ENCODE measurements at regions not wholly inside any gene's neighbourhood (a gene's known extent, or its start where the extent isn't known, plus 50 kb on each side); places are given as distances from the start of the nearest gene placed in this dataset.
"Not testable (repeated sequence)": the region's sequence is repeated elsewhere in the genome, so short reads cannot be mapped to it uniquely, and the experiment has no call there.

DNA sequence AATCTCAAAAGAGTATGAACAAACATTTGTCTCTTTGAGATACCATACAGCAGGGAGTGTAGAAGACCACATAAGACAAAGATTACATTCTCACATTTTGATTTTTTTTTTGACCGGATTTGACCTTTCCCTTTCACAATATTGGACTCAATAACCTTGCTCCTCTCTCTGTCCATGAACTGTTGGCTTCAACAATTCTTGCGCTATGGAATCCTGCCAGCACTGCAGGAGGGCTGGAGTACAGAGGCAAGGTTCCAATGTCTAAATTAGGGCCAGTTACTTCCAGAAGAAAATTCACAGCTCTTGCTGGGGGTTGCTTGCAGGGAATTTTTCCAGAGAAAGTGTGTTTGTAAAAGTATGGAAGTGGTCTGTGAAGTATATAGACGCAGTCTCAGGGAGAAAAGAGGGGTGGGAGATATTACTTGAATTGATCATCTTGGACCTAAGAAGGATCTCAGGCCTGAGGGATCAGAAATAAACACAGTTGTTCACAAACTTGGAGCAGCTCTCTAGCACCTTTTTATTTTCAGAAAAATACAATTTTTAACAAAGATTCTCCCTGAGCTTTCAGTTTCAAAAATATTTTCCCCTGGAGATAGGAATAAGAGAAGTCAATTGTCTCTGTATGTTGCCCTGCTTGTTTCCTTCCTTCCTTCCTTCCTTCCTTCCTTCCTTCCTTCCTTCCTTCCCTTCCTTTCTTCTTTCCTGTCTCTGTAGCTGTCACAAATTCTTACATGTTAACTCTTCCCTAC is 765.9 kb downstream of the BCKDHB start:
- DNase-seq = no peak

DNA sequence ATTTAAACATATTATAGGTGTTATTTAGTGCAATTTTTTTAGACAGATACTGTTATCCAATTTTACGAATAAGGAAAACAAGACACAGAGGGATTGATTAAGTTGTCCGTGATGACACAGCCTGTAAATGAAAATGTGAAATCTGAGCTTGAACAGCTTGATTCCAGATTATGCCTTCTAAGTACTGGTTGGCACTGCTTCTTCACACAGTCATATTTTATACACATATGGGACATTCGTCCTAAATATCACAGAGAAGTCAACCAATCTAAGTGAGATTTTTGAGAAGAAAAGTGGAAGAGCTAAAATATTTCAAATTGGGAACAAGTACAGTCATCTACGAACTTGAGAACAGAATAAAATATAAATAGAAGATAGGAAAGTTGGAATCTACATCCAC is 756.3 kb downstream of the BCKDHB start:
- DNase-seq = no peak

DNA sequence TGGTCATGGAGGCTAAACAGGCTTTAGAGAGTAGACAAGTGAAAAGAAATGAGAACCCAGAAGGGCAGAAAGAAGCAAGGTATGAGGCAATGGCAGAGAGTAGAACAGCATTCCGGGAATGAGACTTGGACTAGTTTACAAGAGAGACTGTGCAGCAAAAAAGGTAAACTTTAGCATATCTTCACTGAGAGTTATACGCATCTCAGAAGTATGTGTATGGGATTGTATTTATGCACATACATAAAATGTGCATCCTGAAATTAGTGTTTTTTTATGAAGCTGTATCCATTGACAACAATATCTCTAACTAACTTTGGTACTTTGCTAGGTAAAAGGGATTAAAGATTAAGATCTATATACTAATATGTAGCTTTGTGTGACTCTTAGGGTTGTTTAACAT is 753.6 kb downstream of the BCKDHB start:
- DNase-seq = no peak

DNA sequence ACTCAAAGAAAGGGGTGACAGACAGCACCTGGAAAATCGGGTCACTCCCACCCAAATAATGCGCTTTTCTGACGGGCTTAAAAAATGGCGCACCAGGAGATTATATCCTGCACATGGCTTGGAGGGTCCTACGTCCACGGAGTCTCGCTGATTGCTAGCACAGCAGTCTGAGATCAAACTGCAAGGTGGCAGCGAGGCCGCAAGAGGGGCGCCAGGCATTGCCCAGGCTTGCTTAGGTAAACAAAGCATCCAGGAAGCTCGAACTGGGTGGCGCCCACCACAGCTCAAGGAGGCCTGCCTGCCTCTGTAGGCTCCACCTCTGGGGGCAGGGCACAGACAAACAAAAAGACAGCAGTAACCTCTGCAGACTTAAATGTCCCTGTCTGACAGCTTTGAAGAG is 741.5 kb downstream of the BCKDHB start:
- DNase-seq = not testable (repeated sequence)

DNA sequence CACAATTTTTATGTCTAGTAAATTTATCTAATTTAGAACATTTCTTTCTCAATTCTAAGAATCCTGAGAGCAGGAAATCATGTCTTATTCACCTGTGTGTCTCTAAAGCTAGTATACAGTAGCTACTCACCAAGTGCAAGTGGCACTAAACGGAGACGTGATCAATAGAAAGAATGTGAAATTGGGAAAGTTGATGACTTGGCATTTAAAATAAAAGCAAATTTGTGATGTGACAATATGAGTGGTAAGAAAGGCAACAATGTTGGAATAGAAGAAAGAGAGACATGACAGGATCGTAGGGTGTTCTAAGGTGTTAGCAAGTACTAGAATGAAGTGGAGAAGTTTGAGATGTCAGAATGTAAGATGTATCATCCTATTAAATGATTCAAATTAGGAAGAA is 725.9 kb downstream of the BCKDHB start:
- no peak for DNase-seq

DNA sequence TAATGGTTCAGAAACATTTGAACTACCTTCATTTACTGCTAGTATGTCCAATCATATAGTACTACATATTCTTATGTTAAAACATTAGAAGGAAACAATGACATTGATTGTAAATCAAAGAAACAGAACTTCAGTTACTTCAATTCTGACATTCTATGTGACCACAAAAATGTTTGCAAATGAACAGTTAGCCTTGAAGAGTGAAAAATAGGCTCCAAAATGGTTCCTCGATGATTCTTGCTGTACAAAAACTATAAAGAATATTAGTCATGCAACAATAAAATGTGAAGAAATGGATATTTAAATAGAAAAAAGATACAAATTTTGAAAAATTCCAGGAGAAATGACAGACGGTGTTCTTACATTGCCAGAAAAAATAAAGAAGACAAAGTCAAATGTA is 686.9 kb downstream of the BCKDHB start:
- no peak for DNase-seq

DNA sequence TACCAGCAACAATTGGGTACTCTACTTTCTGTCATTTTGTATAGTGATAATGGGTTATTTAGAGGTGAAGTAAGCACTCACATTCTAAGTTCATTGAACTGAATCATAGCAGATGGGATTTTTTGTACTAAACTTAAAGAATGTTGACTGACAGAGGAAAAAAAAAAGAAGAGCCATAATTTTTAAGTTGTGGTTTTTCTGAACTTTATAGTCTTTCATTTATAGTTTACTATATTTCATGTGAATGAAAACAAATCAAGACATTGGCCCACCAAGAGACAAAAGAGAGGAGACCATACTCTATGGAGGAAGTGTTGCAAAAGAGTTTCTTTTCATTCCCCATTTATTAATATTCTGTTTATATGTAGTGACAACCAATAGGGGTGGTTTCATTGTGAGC is 685.7 kb downstream of the BCKDHB start:
- DNase-seq = no peak

DNA sequence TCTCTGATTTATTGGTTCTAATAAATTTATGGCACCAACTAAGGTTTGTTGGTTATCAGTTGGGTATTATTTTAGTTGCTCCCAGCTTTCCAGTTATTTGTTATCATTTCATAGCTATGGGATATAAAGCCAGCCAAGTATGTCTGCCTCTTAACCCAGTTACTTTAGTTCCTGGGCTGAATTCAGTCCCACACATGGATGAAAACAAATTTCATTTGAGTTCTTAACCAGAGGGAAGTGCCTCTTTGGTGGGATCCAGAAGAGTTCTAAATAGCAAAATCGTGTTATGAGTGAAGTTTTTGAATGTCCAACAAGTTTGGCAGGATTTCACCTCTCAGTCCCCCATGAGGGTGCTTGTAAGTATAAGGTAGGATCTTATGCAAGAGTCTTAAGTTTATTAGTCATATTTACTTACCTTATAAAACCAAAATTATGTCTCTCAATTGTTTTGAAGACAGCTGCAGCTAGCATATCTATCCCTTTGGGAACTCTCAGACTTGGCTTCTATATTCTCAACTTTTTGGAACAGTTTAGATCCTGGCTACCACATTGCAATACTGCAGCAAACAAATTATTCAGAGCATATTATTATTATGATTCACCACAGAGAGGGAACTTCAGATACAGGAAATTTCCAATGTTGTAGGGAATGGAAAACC is 683.6 kb downstream of the BCKDHB start:
- DNase-seq = no peak

DNA sequence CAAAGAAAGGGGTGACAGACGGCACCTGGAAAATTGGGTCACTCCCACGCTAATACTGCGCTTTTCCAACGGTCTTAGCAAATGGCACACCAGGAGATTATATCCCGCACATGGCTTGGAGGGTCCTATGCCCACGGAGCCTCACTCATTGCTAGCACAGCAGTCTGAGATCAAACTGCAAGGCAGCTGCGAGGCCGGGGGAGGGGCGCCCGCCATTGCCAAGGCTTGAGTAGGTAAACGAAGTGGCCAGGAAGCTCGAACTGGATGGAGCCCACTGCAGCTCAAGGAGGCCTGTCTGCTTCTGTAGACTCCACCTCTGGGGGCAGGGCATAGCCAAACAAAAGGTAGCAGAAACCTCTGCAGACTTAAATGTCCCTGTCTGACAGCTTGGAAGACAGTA is 676.8 kb downstream of the BCKDHB start:
- DNase-seq = not testable (repeated sequence)

DNA sequence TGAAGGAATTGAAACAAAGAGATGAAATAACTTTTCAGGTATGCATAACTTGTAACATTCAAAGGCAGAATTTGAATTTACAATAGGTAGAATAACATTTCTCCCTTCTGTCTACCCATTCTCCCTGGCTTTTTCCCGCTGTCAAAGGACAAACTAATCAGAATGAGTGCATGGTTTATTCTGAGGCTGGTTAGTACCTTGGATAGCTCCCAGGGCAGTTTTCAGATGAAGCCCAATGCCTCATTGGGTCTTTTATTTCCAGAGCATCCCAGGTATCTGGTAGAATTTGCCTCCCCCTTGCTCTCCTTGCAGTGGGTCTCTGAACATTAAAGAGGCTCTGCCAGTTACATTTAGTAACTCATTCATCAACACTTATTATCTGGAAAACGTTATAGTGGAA is 665.5 kb downstream of the BCKDHB start:
- no peak for DNase-seq

DNA sequence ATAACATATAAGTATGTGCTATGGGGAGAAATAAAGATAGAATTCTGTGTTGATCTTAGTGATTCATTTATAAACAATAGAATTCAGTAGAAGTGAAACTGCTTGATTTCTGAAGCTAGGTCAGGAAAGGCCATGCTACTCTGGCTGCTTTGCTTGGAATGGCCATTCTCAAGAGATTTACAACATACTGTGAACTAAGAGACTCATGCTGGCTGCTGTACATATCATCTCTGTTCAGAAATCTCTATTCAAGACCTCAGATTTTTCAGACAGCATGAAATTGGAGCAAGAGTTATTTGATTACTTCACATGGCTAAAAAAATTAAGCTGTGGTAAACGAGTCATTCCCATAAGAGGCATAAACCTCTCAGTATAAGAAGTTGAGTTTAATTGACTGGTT is 662.6 kb downstream of the BCKDHB start:
- no peak for DNase-seq

DNA sequence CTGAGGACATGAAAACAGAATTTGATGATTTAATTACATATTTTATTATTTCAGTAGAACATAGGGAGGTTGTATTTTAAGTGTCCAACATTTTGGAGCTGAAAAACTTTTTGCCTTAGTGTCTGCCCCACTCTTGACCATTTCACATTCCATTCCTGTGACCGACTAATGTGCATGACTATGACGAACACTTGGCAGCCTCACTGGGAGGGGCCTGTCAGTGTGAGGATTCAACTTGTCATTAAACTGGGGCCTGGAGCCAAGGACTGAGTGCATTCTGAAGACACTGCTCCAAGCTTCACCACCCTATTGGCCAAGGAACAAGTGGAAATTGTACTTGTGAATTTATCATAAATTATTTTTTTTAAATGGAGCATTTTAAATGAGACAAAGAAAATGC is 661.3 kb downstream of the BCKDHB start:
- DNase-seq = no peak

DNA sequence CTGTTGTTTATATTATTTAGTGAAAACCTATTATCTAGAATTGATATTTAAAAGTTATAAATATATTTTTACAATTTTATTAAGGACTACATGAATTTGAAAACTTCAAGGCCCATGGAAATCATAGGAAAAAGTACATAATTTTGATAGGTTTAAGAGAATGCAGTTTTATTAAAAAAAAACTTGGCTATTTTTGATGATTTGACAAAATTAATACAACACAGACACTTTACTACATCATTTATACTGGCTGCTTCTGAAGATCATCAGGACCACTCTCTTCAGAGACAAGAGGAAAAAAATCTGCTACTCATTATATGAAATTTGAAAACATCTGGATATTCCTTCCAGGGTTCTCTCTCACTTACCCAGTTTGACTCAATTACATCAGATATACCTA is 637.7 kb downstream of the BCKDHB start:
- no peak for DNase-seq

DNA sequence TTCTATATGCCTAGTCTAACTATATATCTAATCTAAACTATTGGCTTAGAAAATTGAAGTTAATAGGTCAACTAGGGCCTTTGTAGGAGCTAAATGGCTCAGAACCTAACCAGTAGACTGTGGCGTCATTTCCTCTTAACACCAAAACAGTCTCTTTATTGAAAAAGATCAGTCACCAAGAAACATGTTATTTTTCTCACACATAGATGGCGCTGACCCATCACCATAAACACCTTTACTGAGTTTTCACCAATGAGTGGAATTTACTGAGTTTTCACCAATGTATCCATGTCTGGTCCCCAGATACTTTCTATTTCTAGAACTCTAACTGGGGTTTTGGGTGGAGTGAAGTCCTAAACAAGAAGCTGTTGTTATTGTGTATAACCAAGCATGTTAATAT is 636.0 kb downstream of the BCKDHB start:
- DNase-seq = no peak

DNA sequence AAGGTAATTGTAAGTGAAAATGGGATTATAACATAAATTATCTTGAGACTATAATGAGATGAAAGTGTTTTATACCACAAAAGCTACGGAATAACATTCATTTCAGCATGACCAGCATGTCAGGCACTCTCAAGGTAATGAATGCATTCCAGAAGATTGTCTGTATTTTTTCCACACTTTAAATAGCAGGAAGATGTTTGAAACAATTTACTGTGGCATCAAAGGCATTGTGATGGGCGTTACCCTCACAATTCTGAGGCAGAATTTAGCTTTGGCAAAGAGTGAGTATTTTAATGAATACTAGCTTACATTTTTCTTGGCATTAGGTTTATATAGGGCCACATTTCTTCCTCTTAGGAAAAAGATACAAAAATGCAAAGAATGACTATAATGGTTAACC is 627.2 kb downstream of the BCKDHB start:
- DNase-seq = no peak

DNA sequence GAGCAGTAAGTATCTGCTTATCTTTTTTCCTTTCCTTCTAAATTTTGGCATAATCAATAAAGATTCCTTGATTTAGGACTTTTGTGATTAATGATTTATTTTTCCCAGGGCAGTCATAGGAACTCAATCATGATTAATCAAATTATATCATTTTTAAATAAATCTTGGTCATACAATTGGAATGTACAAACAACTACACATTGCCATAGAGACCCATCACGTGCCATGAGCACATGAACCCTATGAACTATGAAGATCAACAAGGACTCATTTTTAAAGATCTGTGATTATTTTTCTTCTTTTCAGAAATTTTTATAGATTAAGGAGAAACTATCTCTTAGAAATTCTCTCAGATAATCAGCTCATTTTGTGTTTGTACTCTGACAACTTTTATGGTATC is 622.4 kb downstream of the BCKDHB start:
- DNase-seq = no peak

DNA sequence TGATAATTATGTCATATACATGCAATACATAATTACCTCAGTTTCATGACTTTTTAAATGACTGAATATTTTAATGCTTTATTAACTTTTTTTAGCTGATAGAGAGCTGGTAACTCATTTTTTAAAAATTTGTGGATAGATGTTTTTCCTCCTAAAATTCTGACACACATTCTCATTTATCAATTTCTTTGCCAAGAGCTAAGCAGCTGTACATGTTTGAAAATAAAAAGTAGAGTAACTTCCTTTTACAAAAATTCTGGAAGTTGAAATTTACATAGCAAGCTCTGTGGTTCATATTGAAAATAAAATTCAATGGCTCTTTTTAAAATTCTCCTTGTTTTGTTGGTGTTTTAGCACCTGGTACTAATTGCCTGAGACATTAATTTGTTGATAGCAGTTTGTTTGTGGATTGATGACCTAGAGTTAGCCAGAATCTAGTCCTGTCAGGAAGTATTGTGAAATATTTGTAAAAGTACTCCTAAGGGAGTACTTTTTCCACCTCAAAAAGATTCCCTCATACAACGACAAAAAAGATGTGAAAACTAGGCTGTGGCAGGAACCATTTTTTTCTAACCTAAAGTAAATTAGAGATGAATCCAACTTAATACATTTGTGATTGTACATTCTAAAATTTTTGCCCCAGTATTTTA is 621.8 kb downstream of the BCKDHB start:
- no peak for DNase-seq

DNA sequence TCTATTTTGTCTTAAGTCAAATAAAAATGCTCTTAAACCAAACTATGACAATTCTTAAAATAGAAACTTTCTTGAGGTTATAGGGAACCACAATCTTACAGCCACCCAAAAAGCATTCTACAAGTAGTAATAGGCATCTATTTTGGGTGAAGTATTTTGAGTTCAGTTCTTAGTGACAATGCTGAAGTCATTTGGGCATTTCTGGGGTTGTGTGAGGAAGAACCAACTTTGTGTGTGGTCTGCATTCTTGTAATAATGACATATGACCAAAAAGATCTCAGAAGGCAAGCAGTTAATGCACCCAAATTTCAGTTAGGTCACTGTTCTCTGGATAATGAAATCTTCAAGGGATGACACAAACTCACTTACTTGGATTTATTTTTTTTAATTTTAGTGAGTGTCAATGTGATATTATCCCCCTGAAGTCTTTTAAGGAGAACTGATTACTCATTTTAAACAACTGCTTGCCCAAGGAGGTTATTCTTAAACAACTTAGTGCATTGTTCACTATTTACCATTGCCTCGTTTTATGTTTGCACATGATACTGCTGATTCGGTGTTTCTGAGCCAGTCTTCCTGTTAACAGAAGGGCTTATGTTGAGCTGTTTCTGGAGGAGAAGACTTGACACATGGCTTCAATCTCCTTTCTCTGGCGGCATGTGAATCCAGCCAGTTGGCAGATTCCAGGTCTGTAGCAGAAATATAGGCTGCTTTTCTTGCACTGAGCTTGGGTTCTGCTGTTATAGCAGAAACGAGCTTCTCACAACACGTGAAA is 618.9 kb downstream of the BCKDHB start:
- no peak for DNase-seq

DNA sequence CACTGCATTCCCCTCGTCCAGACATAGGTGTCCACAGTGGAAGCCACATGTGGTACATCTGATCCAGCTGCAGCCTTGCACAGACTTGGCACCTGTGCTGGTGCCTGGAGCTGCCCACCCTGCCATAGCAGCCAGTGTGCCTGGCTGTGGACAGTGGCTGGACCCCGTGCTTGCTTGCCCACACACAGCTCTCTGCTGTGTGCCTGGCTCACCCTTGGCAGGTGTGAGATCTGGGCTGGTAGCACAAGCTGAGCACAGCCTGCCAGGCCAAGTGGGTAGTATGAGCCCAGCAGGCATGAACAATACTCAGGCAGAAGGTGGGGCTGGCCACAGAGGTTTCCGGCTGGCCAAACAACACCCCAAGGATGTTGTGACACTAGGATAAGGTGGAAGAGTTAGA is 614.4 kb downstream of the BCKDHB start:
- no peak for DNase-seq

DNA sequence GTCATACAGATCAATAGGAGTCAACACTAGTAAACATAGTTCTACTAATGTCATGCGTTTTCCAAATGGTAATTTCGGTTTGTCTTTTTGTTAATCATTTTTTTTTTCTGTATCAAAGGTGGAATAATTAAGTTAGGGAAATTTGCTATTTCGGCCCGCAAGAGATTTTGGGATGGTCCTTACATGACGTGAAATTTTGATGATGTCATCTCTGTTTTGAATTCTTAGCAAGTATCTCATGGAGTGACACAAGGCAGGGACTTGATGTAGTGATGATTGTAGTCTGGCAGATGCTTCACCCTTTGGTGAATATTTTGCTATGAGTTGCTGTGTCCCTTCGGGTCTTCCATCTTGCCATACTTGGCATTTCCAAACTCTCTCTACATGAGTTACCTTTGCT is 608.0 kb downstream of the BCKDHB start:
- no peak for DNase-seq

DNA sequence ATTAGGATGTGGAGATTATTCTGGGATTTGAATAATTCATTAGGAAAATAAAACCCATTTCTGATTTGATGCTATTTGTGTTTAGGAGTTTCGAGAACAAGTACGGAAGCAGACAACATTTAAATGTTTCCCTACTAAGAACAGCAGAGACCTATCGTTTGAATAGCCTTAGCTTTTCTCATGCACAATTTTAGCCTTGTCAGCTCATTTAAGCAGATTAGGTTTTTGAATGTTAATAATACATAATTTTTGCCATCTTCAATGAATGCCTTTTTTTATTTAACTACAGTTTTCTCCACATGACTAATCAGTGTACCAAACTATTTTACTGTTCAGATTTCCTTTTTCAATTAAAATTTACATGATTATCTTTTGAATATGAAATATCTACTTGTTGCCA is 592.0 kb downstream of the BCKDHB start:
- no peak for DNase-seq

DNA sequence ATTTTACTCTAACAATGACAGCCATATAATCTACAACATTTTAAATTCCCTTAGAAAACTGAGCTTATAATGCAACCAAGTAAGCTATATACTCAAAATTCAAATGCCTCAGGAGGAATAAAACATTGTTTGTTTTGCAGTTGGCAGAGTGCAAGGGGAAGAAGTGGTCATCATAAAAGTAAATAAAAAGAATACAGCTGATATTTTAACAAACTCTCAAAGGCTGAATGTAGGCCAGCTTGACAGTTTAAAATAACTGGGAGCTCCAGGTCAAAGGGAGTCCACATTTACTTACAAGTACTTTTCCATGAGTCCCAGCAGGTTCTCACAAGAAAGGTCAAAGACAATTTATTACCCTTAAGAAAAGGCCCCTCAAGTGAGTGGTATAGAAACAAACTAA is 589.8 kb downstream of the BCKDHB start:
- no peak for DNase-seq

DNA sequence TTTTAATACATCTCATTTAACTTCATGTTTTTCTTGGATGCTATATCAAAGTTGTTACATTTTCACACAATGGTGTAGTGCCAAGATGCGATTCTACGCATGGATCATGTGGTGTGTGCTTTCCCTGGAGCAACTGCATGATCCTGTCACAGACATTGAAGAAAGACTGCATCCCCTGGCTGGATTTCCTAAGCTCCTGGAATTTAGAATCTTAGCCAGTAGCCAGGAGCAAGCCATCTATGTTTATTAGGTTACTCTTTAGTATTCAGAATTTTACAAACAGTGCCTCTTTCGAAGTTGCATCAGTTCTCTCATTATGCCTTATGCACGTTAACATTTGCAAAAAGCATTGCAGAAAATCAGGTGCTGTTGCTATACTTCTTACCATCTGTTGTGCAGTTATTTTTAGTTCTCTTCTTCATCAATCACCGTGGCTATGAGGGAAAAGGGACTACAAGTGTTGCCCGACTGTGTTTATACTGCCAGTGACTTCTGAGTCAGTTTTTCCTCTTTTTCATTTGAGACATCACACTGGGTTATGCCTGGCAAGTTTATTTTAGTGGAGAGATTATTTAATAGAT is 584.2 kb downstream of the BCKDHB start:
- DNase-seq = no peak
